Keratinocyte (primary cell): ENCODE measurements at regions not wholly inside any gene's neighbourhood (a gene's known extent, or its start where the extent isn't known, plus 50 kb on each side); places are given as distances from the start of the nearest gene placed in this dataset.

Source experiments
- DNase-seq: peaks from one replicate; pipeline ENCODE4 v3.0.0-alpha.2; 2011; ENCODE audit warnings: low read depth, missing footprints, low spot score
- FAIRE-seq: peaks from 2 replicates; lab custom pipeline; 2011; peaks lifted over from hg19 to GRCh38; lab: Jason Lieb, UNC
- H2AFZ ChIP-seq: 2 replicates; pipeline ENCODE4 v1.6.0; 2012; ENCODE audit warnings: low read length, control low read depth, inconsistent platforms; ENCODE audit not compliant: control insufficient read depth
- H3K27ac ChIP-seq: 2 replicates; pipeline ENCODE4 v1.5.1; 2011; ENCODE audit warnings: low read length; ENCODE audit not compliant: control insufficient read depth, insufficient read depth
- H3K27me3 ChIP-seq: 3 replicates; pipeline ENCODE4 v1.6.0; 2011; ENCODE audit warnings: low read length; ENCODE audit not compliant: control insufficient read depth, insufficient read depth; ENCODE audit errors: extremely low read depth
- H3K36me3 ChIP-seq, 2 experiments: 2 replicates in 1 of 2; 3 replicates in 1 of 2; pipeline ENCODE4 v1.5.1; 2011; ENCODE audit warnings: low read length in 2 of 2, mild to moderate bottlenecking in 1 of 2; ENCODE audit not compliant: control insufficient read depth in 2 of 2, insufficient read depth in 2 of 2; ENCODE audit errors: extremely low read depth in 1 of 2
- H3K4me1 ChIP-seq: 3 replicates; pipeline ENCODE4 v1.5.1; 2011; ENCODE audit warnings: low read length; ENCODE audit not compliant: control insufficient read depth, insufficient read depth; ENCODE audit errors: extremely low read depth
- H3K4me2 ChIP-seq: 3 replicates; pipeline ENCODE4 v1.6.0; 2011; ENCODE audit warnings: low read depth, low read length; ENCODE audit not compliant: control insufficient read depth, insufficient read depth; ENCODE audit errors: extremely low read depth
- H3K4me3 ChIP-seq, 3 experiments: fragments of 200-600 bp in 1 of 3; sonication (generic) in 1 of 3; 2 replicates in 2 of 3; 3 replicates in 1 of 3; pipeline ENCODE4 v1.5.1; 2011 to 2016; ENCODE audit warnings: low read length in 3 of 3, mild to moderate bottlenecking in 3 of 3, control low read depth in 2 of 3, inconsistent platforms in 1 of 3, low read depth in 1 of 3, mixed read lengths in 1 of 3, mixed run types in 1 of 3, moderate library complexity in 1 of 3; ENCODE audit not compliant: control insufficient read depth in 2 of 3, insufficient read depth in 2 of 3; ENCODE audit errors: extremely low read depth in 1 of 3
- H3K79me2 ChIP-seq: 2 replicates; pipeline ENCODE4 v1.6.0; 2012; ENCODE audit warnings: low read length; ENCODE audit not compliant: control insufficient read depth, insufficient read depth
- H3K9ac ChIP-seq: 3 replicates; pipeline ENCODE4 v1.6.0; 2011; ENCODE audit warnings: low read length; ENCODE audit not compliant: control insufficient read depth, insufficient read depth; ENCODE audit errors: extremely low read depth
- H3K9me1 ChIP-seq: 3 replicates; pipeline ENCODE4 v1.6.0; 2011; ENCODE audit warnings: low read length; ENCODE audit not compliant: control insufficient read depth, insufficient read depth; ENCODE audit errors: extremely low read depth
- H3K9me3 ChIP-seq: 2 replicates; pipeline ENCODE4 v1.5.1; 2012; ENCODE audit warnings: low read depth, low read length; ENCODE audit not compliant: control insufficient read depth
- H4K20me1 ChIP-seq: 3 replicates; pipeline ENCODE4 v1.6.0; 2011; ENCODE audit warnings: low read length; ENCODE audit not compliant: control insufficient read depth, insufficient read depth; ENCODE audit errors: extremely low read depth
- CTCF ChIP-seq, 3 experiments: IDR thresholded peaks in 1 of 3; conservative IDR thresholded peaks in 1 of 3; optimal IDR thresholded peaks in 1 of 3; 2 replicates in 2 of 3; 3 replicates in 1 of 3; pipeline versions ENCODE3 to v1.5.1; 2011; ENCODE audit warnings: low read length in 3 of 3, mild to moderate bottlenecking in 3 of 3, moderate library complexity in 2 of 3, control low read depth in 1 of 3, inconsistent platforms in 1 of 3; ENCODE audit not compliant: insufficient read depth in 2 of 3; ENCODE audit errors: extremely low read depth in 1 of 3
- EZH2 ChIP-seq: IDR thresholded peaks from one replicate; pipeline ENCODE4 v1.6.1; 2012; ENCODE audit warnings: inconsistent platforms, mild to moderate bottlenecking, low read length, moderate library complexity
- dilution Hi-C: fragments of 300-500 bp; cut with MboI; formaldehyde crosslinking; loops from one replicate; pipeline ENCODE4 v1.7.0; 2020; ENCODE audit warnings: low sequenced_read_pairs; ENCODE audit not compliant: extremely low pct_ligation_motif_present

GRCh38 chr13:26821672-26822071 lies 61.1 kb upstream of the GPR12 start:
- no peak overlapping the region for H3K27ac ChIP-seq
- TF ChIP-seq EZH2 (no peak), CTCF (optimal IDR thresholded peaks at IDR 0.05 in 1 of 3, IDR thresholded peaks at IDR 0.05 in 1 of 3, conservative IDR thresholded peaks at IDR 0.05 in 1 of 3; ENCODE audit: extremely low read depth in 1 of 3, insufficient read depth in 2 of 3, low read length in 3 of 3) (no peak)
- H3K9ac ChIP-seq: no peak overlapping the region
- FAIRE-seq: no peak
- no peak overlapping the region for H3K4me2 ChIP-seq
- H3K9me1 ChIP-seq: no peaks in the 10 kb centered on the region
- H3K27me3 ChIP-seq: no peaks in the 10 kb centered on the region
- H3K79me2 ChIP-seq: no peaks in the 10 kb centered on the region
- no peaks in the 10 kb centered on the region for H3K4me1 ChIP-seq
- dilution Hi-C loops: no loop called here
- H3K9me3 ChIP-seq: no peaks in the 10 kb centered on the region
- no peaks in the 10 kb centered on the region for H4K20me1 ChIP-seq
- H3K36me3 ChIP-seq: no peaks in the 10 kb centered on the region
- H2AFZ ChIP-seq: no peak overlapping the region
- no peak overlapping the region for H3K4me3 ChIP-seq
- no peak for DNase-seq

- Histone ChIP-seq H3K9me1 (no peaks in the 10 kb centered on the region), H3K4me1 (no peaks in the 10 kb centered on the region), H4K20me1 (no peaks in the 10 kb centered on the region), H2AFZ (no peak overlapping the region), H3K9me3 (no peaks in the 10 kb centered on the region), H3K4me2 (no peak overlapping the region), H3K4me3 (no peak overlapping the region), H3K27me3 (no peaks in the 10 kb centered on the region), H3K27ac (no peak overlapping the region), H3K9ac (no peak overlapping the region), H3K79me2 (no peaks in the 10 kb centered on the region), H3K36me3 (no peaks in the 10 kb centered on the region)
- TF ChIP-seq CTCF (optimal IDR thresholded peaks at IDR 0.05 in 1 of 3, IDR thresholded peaks at IDR 0.05 in 1 of 3, conservative IDR thresholded peaks at IDR 0.05 in 1 of 3; ENCODE audit: extremely low read depth in 1 of 3, insufficient read depth in 2 of 3, low read length in 3 of 3) (no peak), EZH2 (no peak)
- DNase-seq (no peak), FAIRE-seq (no peak)
- dilution Hi-C loops: no loop called here
Measured at GRCh38 chr13:26820871-26821270, 60.3 kb upstream of the GPR12 start.
